Vagina (tissue), 2 donors: ENCODE measurements at regions not wholly inside any gene's neighbourhood (a gene's known extent, or its start where the extent isn't known, plus 50 kb on each side); places are given as distances from the start of the nearest gene placed in this dataset.

Experiments
- POLR2A ChIP-seq, 2 donors: fragments of 450-650 bp; IDR thresholded peaks; one replicate each; pipeline ENCODE4 v1.6.1; 2017; ENCODE audit warnings: antibody characterized with exemption in 2 of 2, mild to moderate bottlenecking in 2 of 2, moderate library complexity in 2 of 2
- POLR2AphosphoS5 ChIP-seq, 2 donors: sonication (generic); formaldehyde crosslinking; IDR thresholded peaks; one replicate each; pipeline ENCODE4 v1.9.0; 2017; ENCODE audit warnings: antibody characterized with exemption in 2 of 2, mild to moderate bottlenecking in 2 of 2, low read depth in 1 of 2; ENCODE audit not compliant: insufficient read depth in 1 of 2
- TF ChIP-seq, protein P1 (sequence below), 3 experiments: fragments of 450-650 bp in 2 of 3; fragments of 200-600 bp in 1 of 3; sonication (generic) in 1 of 3; IDR thresholded peaks; one replicate each; pipeline ENCODE4 v1.5.1; 2017 to 2019; ENCODE audit warnings: antibody characterized with exemption in 3 of 3, mild to moderate bottlenecking in 2 of 3, moderate library complexity in 2 of 3

DNA sequence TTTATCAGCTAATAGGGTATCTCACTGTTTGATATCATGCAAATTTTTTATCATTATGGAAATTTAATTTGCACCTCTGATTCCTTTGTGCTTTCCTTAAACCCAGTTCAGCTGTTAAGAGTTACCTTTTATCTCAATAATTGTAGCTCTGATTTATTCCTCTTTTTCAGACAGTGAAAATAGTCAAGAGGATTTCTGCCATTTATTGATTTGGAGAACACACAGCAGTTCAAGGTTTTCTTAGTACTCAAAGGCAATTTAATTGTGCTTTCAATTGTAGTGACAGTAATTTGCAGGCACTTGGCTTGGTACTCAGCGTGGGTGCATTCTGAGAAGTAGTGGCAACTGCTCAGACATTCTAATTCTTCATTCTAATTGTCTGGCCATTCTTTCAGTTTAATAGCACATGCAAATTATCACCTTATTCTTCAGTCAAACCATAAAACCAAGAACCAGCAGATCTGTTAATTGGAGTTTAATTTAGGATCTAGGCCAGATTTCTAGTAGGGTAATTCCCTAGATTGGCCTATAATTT is 709.3 kb downstream of the RPS29 start:
- TF ChIP-seq, protein P1, sequence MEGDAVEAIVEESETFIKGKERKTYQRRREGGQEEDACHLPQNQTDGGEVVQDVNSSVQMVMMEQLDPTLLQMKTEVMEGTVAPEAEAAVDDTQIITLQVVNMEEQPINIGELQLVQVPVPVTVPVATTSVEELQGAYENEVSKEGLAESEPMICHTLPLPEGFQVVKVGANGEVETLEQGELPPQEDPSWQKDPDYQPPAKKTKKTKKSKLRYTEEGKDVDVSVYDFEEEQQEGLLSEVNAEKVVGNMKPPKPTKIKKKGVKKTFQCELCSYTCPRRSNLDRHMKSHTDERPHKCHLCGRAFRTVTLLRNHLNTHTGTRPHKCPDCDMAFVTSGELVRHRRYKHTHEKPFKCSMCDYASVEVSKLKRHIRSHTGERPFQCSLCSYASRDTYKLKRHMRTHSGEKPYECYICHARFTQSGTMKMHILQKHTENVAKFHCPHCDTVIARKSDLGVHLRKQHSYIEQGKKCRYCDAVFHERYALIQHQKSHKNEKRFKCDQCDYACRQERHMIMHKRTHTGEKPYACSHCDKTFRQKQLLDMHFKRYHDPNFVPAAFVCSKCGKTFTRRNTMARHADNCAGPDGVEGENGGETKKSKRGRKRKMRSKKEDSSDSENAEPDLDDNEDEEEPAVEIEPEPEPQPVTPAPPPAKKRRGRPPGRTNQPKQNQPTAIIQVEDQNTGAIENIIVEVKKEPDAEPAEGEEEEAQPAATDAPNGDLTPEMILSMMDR (IDR thresholded peaks at IDR 0.05) = no peak
- no peak for TF ChIP-seq POLR2A (IDR thresholded peaks at IDR 0.05)
- no peak for TF ChIP-seq POLR2AphosphoS5 (IDR thresholded peaks at IDR 0.05; ENCODE audit: insufficient read depth in 1 of 2, low read depth in 1 of 2)
